ENCODE measurements at regions not wholly inside any gene's neighbourhood (a gene's known extent, or its start where the extent isn't known, plus 50 kb on each side); places are given as distances from the start of the nearest gene placed in this dataset.
"Not testable (repeated sequence)": the region's sequence is repeated elsewhere in the genome, so short reads cannot be mapped to it uniquely, and the experiment has no call there.

GRCh38 chr18:8882632-8883408, 177.5 kb downstream of the MTCL1 start:
- H3K79me2 ChIP-seq (ENCODE audit: control insufficient read depth, insufficient read depth, low read length, unreplicated experiment): no peaks in the 10 kb centered on the region
- no peak overlapping the region for H3K27ac ChIP-seq (ENCODE audit: low read depth, low read length)
- no peaks in the 10 kb centered on the region for H3K4me1 ChIP-seq (ENCODE audit: control insufficient read depth, insufficient read depth, low read length, unreplicated experiment)
- no peaks in the 10 kb centered on the region for H3K36me3 ChIP-seq (ENCODE audit: insufficient read depth, low read length)
- no peak overlapping the region for H3K4me3 ChIP-seq (ENCODE audit: low read depth, low read length)
- no peak overlapping the region for H2AFZ ChIP-seq (ENCODE audit: low read length, unreplicated experiment)
- H3K27me3 ChIP-seq (ENCODE audit: insufficient read depth, low read length): no peaks in the 10 kb centered on the region

- Histone ChIP-seq H3K27me3 (ENCODE audit: insufficient read depth, low read length) (no peaks in the 10 kb centered on the region), H3K36me3 (ENCODE audit: insufficient read depth, low read length) (no peaks in the 10 kb centered on the region), H2AFZ (ENCODE audit: low read length, unreplicated experiment) (no peak overlapping the region), H3K27ac (ENCODE audit: low read depth, low read length) (no peak overlapping the region), H3K4me1 (ENCODE audit: control insufficient read depth, insufficient read depth, low read length, unreplicated experiment) (no peaks in the 10 kb centered on the region), H3K79me2 (ENCODE audit: control insufficient read depth, insufficient read depth, low read length, unreplicated experiment) (no peaks in the 10 kb centered on the region), H3K4me3 (ENCODE audit: low read depth, low read length) (no peak overlapping the region)
Measured at GRCh38 chr18:8883409-8883668, 178.0 kb downstream of the MTCL1 start.

GRCh38 chr18:8887877-8888276, 182.5 kb downstream of the MTCL1 start:
- not testable (repeated sequence) for H3K79me2 ChIP-seq (ENCODE audit: control insufficient read depth, insufficient read depth, low read length, unreplicated experiment); H3K27me3 ChIP-seq (ENCODE audit: insufficient read depth, low read length); H3K36me3 ChIP-seq (ENCODE audit: insufficient read depth, low read length); H3K4me3 ChIP-seq (ENCODE audit: low read depth, low read length); H2AFZ ChIP-seq (ENCODE audit: low read length, unreplicated experiment); H3K27ac ChIP-seq (ENCODE audit: low read depth, low read length); H3K4me1 ChIP-seq (ENCODE audit: control insufficient read depth, insufficient read depth, low read length, unreplicated experiment)

DNA sequence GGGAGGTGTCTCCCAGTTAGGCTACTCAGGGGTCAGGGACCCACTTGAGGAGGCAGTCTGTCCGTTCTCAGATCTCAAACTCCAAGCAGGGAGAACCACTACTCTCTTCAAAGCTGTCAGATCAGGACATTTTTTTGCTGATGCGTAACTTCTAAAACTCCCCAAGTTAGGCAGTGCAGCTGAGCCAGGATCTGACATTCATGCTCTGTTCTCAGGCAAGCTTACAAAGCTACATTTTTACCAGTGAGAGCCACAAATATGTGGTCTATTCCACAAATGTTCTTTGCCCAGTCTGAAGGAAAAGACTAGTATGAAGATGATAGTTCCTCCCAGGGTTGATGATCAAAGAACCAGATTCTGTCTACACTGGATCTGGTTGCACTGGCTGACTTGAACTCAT, 184.1 kb downstream of the MTCL1 start:
- H2AFZ ChIP-seq (ENCODE audit: low read length, unreplicated experiment): no peak overlapping the region
- no peaks in the 10 kb centered on the region for H3K27me3 ChIP-seq (ENCODE audit: insufficient read depth, low read length)
- H3K4me3 ChIP-seq (ENCODE audit: low read depth, low read length): no peak overlapping the region
- no peaks in the 10 kb centered on the region for H3K36me3 ChIP-seq (ENCODE audit: insufficient read depth, low read length)
- H3K79me2 ChIP-seq (ENCODE audit: control insufficient read depth, insufficient read depth, low read length, unreplicated experiment): no peaks in the 10 kb centered on the region
- H3K4me1 ChIP-seq (ENCODE audit: control insufficient read depth, insufficient read depth, low read length, unreplicated experiment): peaks cover 14% of the 10 kb centered on the region
- no peak overlapping the region for H3K27ac ChIP-seq (ENCODE audit: low read depth, low read length)

DNA sequence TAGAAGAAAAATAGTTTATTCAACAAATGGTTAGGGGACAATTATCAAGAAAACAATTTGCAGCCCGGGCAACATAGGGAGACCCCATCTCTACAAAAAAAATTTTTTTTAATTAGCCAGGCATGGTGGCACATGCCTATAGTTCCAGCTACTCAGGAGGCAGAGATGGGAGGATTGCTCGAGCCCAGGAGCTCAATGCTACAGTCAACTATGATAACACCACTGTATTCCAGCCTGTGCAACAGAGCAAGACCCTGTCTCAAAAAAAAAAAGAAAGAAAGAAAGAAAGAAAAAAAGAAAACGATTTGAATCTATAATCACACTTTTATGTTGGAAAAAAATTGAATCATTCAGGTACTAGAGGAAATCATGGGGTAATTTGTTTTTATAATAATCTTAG, 185.1 kb downstream of the MTCL1 start:
- not testable (repeated sequence) for H3K36me3 ChIP-seq (ENCODE audit: insufficient read depth, low read length); H2AFZ ChIP-seq (ENCODE audit: low read length, unreplicated experiment)
- H3K27ac ChIP-seq (ENCODE audit: low read depth, low read length): peak overlapping the region; percentile 41

GRCh38 chr18:8890957-8891464, 185.7 kb downstream of the MTCL1 start:
- H3K27ac ChIP-seq (ENCODE audit: low read depth, low read length): peak overlapping the region; percentile 41
- H3K27me3 ChIP-seq (ENCODE audit: insufficient read depth, low read length): no peaks in the 10 kb centered on the region
- H3K79me2 ChIP-seq (ENCODE audit: control insufficient read depth, insufficient read depth, low read length, unreplicated experiment): no peaks in the 10 kb centered on the region
- H2AFZ ChIP-seq (ENCODE audit: low read length, unreplicated experiment): no peak overlapping the region
- H3K36me3 ChIP-seq (ENCODE audit: insufficient read depth, low read length): no peaks in the 10 kb centered on the region
- peaks cover 14% of the 10 kb centered on the region for H3K4me1 ChIP-seq (ENCODE audit: control insufficient read depth, insufficient read depth, low read length, unreplicated experiment)
- no peak overlapping the region for H3K4me3 ChIP-seq (ENCODE audit: low read depth, low read length)

More for the DNA sequence above, 185.1 kb downstream of the MTCL1 start:
- H3K4me3 ChIP-seq (ENCODE audit: low read depth, low read length); H3K27me3 ChIP-seq (ENCODE audit: insufficient read depth, low read length); H3K79me2 ChIP-seq (ENCODE audit: control insufficient read depth, insufficient read depth, low read length, unreplicated experiment): not testable (repeated sequence)
- H3K4me1 ChIP-seq (ENCODE audit: control insufficient read depth, insufficient read depth, low read length, unreplicated experiment): peaks cover 14% of the 10 kb centered on the region

- H2AFZ ChIP-seq (ENCODE audit: low read length, unreplicated experiment): no peak overlapping the region
- no peak overlapping the region for H3K27ac ChIP-seq (ENCODE audit: low read depth, low read length)
- no peaks in the 10 kb centered on the region for H3K36me3 ChIP-seq (ENCODE audit: insufficient read depth, low read length)
- peaks cover 14% of the 10 kb centered on the region for H3K4me1 ChIP-seq (ENCODE audit: control insufficient read depth, insufficient read depth, low read length, unreplicated experiment)
- H3K27me3 ChIP-seq (ENCODE audit: insufficient read depth, low read length): no peaks in the 10 kb centered on the region
- H3K4me3 ChIP-seq (ENCODE audit: low read depth, low read length): no peak overlapping the region
- no peaks in the 10 kb centered on the region for H3K79me2 ChIP-seq (ENCODE audit: control insufficient read depth, insufficient read depth, low read length, unreplicated experiment)
Measured at GRCh38 chr18:8893221-8893620, 187.9 kb downstream of the MTCL1 start.

DNA sequence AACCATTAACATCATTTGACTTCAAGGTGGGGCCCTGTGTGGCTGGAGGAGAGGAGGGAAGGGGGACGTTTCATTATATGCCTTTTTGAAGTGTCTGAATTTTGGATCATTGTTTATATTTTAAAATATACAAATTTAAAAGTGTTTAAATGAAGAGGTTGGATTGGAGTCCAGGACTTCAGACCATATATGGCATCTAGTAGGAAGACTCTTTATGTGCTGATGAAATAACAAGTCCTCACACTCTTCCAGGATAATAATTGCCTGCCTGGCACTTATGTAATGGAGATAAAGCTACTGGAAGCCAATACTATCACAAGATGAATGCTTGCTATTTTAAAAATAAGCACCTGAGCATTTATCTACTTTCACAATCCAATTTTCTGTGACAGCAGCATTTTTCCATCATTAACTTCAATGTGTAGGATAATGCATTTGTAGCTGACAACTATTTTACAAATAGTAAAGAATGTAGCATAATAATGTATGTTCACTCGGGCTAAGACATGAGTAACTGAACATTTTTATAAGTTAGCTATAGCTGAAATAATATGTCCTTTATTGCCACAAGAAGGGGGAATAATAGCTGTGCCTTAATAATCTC, 188.4 kb downstream of the MTCL1 start:
- no peak overlapping the region for H3K27ac ChIP-seq (ENCODE audit: low read depth, low read length)
- H3K36me3 ChIP-seq (ENCODE audit: insufficient read depth, low read length): no peaks in the 10 kb centered on the region
- no peaks in the 10 kb centered on the region for H3K79me2 ChIP-seq (ENCODE audit: control insufficient read depth, insufficient read depth, low read length, unreplicated experiment)
- no peak overlapping the region for H3K4me3 ChIP-seq (ENCODE audit: low read depth, low read length)
- H3K27me3 ChIP-seq (ENCODE audit: insufficient read depth, low read length): no peaks in the 10 kb centered on the region
- peaks cover 14% of the 10 kb centered on the region for H3K4me1 ChIP-seq (ENCODE audit: control insufficient read depth, insufficient read depth, low read length, unreplicated experiment)
- H2AFZ ChIP-seq (ENCODE audit: low read length, unreplicated experiment): no peak overlapping the region

GRCh38 chr18:8894823-8895222, 189.5 kb downstream of the MTCL1 start:
- Histone ChIP-seq H3K27ac (ENCODE audit: low read depth, low read length) (no peak overlapping the region), H3K79me2 (ENCODE audit: control insufficient read depth, insufficient read depth, low read length, unreplicated experiment) (no peaks in the 10 kb centered on the region), H3K4me1 (ENCODE audit: control insufficient read depth, insufficient read depth, low read length, unreplicated experiment) (peaks cover 14% of the 10 kb centered on the region), H3K36me3 (ENCODE audit: insufficient read depth, low read length) (no peaks in the 10 kb centered on the region), H3K4me3 (ENCODE audit: low read depth, low read length) (no peak overlapping the region), H2AFZ (ENCODE audit: low read length, unreplicated experiment) (no peak overlapping the region), H3K27me3 (ENCODE audit: insufficient read depth, low read length) (no peaks in the 10 kb centered on the region)

GRCh38 chr18:8895341-8895740, 190.0 kb downstream of the MTCL1 start:
- no peaks in the 10 kb centered on the region for H3K79me2 ChIP-seq (ENCODE audit: control insufficient read depth, insufficient read depth, low read length, unreplicated experiment)

GRCh38 chr18:8895987-8896619, 190.7 kb downstream of the MTCL1 start:
- H3K79me2 ChIP-seq (ENCODE audit: control insufficient read depth, insufficient read depth, low read length, unreplicated experiment): no peaks in the 10 kb centered on the region
- no peaks in the 10 kb centered on the region for H3K27me3 ChIP-seq (ENCODE audit: insufficient read depth, low read length)
- no peak overlapping the region for H3K27ac ChIP-seq (ENCODE audit: low read depth, low read length)
- no peak overlapping the region for H2AFZ ChIP-seq (ENCODE audit: low read length, unreplicated experiment)
- H3K36me3 ChIP-seq (ENCODE audit: insufficient read depth, low read length): no peaks in the 10 kb centered on the region
- H3K4me3 ChIP-seq (ENCODE audit: low read depth, low read length): no peak overlapping the region
- peaks cover 9% of the 10 kb centered on the region for H3K4me1 ChIP-seq (ENCODE audit: control insufficient read depth, insufficient read depth, low read length, unreplicated experiment)

More at GRCh38 chr18:8895341-8895740, 190.0 kb downstream of the MTCL1 start:
- H3K27me3 ChIP-seq (ENCODE audit: insufficient read depth, low read length): no peaks in the 10 kb centered on the region
- H3K27ac ChIP-seq (ENCODE audit: low read depth, low read length): no peak overlapping the region
- no peaks in the 10 kb centered on the region for H3K36me3 ChIP-seq (ENCODE audit: insufficient read depth, low read length)
- no peak overlapping the region for H3K4me3 ChIP-seq (ENCODE audit: low read depth, low read length)
- no peak overlapping the region for H2AFZ ChIP-seq (ENCODE audit: low read length, unreplicated experiment)
- H3K4me1 ChIP-seq (ENCODE audit: control insufficient read depth, insufficient read depth, low read length, unreplicated experiment): peaks cover 12% of the 10 kb centered on the region

Data from ACC112 (cell line).